Uterus (tissue), 3 donors: ENCODE measurements at regions not wholly inside any gene's neighbourhood (a gene's known extent, or its start where the extent isn't known, plus 50 kb on each side); places are given as distances from the start of the nearest gene placed in this dataset.

Experiments used
- DNase-seq, 2 donors: peaks; one replicate each; pipeline ENCODE4 v3.0.0-alpha.2; 2019 to 2020
- H3K27ac ChIP-seq, 2 donors: fragments of 200-600 bp; sonication (generic); 1 replicate in 1 of 2; 2 replicates in 1 of 2; pipeline ENCODE4 v1.5.1; 2016 to 2018
- H3K27me3 ChIP-seq, 2 donors: fragments of 200-600 bp; sonication (generic); one replicate each; pipeline ENCODE4 v1.5.1; 2018 to 2019; ENCODE audit warnings: control low read depth in 1 of 2
- H3K36me3 ChIP-seq, 2 donors: fragments of 200-600 bp; sonication (generic); one replicate each; pipeline ENCODE4 v1.5.1; 2019; ENCODE audit warnings: control low read depth in 1 of 2
- H3K4me1 ChIP-seq, 2 donors: fragments of 200-600 bp; sonication (generic); one replicate each; pipeline ENCODE4 v1.5.1; 2018 to 2019; ENCODE audit warnings: control low read depth in 1 of 2
- H3K4me3 ChIP-seq, 2 donors: fragments of 200-600 bp; sonication (generic); 1 replicate in 1 of 2; 2 replicates in 1 of 2; pipeline ENCODE4 v1.5.1; 2018 to 2019; ENCODE audit warnings: mild to moderate bottlenecking in 1 of 2
- H3K9me3 ChIP-seq, 2 donors: fragments of 200-600 bp; sonication (generic); one replicate each; pipeline ENCODE4 v1.5.1; 2019; ENCODE audit warnings: control low read depth in 1 of 2
- CTCF ChIP-seq, 4 experiments: fragments of 200-600 bp in 2 of 4; fragments of 450-650 bp in 2 of 4; sonication (generic) in 2 of 4; IDR thresholded peaks; one replicate each; pipeline ENCODE4 v1.5.1; 2016 to 2019; ENCODE audit warnings: antibody characterized with exemption in 4 of 4, mild to moderate bottlenecking in 2 of 4, moderate library complexity in 1 of 4
- POLR2A ChIP-seq, 2 donors: fragments of 450-650 bp; IDR thresholded peaks; one replicate each; pipeline ENCODE4 v1.6.1; 2016; ENCODE audit warnings: antibody characterized with exemption in 2 of 2, mild to moderate bottlenecking in 1 of 2, moderate library complexity in 1 of 2
- intact Hi-C: fragments of 100-400 bp; cut with DNase I; formaldehyde crosslinking; loops from one replicate; pipeline ENCODE4 v1.15.1; 2023; ENCODE audit warnings: low total_unique reads
- donor health status: DM: yes; HTN: yes; CAD: no.

GRCh38 chr15:98169551-98169950, 209.0 kb downstream of the ARRDC4 start:
- intact Hi-C loops: no loop called here
- Histone ChIP-seq H3K4me1 (no peaks in the 10 kb centered on the region), H3K27me3 (no peaks in the 10 kb centered on the region), H3K4me3 (no peak overlapping the region), H3K9me3 (no peaks in the 10 kb centered on the region), H3K36me3 (no peaks in the 10 kb centered on the region), H3K27ac (no peak overlapping the region)
- no peak for TF ChIP-seq POLR2A (IDR thresholded peaks at IDR 0.05)
- TF ChIP-seq CTCF (IDR thresholded peaks at IDR 0.05): no peak
- no peak for DNase-seq

- Histone ChIP-seq H3K27ac (no peak overlapping the region), H3K4me3 (no peak overlapping the region), H3K9me3 (no peaks in the 10 kb centered on the region), H3K36me3 (no peaks in the 10 kb centered on the region), H3K4me1 (no peaks in the 10 kb centered on the region), H3K27me3 (no peaks in the 10 kb centered on the region)
- no peak for TF ChIP-seq POLR2A (IDR thresholded peaks at IDR 0.05)
- no peak for TF ChIP-seq CTCF (IDR thresholded peaks at IDR 0.05)
- intact Hi-C loops: no loop called here
- no peak for DNase-seq
These were observed 213.8 kb downstream of the ARRDC4 start for GRCh38 chr15:98174286-98174685.

- H3K9me3 ChIP-seq: no peaks in the 10 kb centered on the region
- TF ChIP-seq POLR2A (IDR thresholded peaks at IDR 0.05): no peak
- no peak for TF ChIP-seq CTCF (IDR thresholded peaks at IDR 0.05)
- intact Hi-C loops: no loop called here
- H3K36me3 ChIP-seq: no peaks in the 10 kb centered on the region
- no peaks in the 10 kb centered on the region for H3K27me3 ChIP-seq
- H3K27ac ChIP-seq: no peak overlapping the region
- DNase-seq: no peak
- H3K4me3 ChIP-seq: no peak overlapping the region
- no peaks in the 10 kb centered on the region for H3K4me1 ChIP-seq
These were observed 214.3 kb downstream of the ARRDC4 start for GRCh38 chr15:98174841-98175240.

- peak; percentile 26 to 34 for DNase-seq
These were observed 217.6 kb downstream of the ARRDC4 start for GRCh38 chr15:98177966-98178592.

GRCh38 chr15:98178861-98179260, 218.4 kb downstream of the ARRDC4 start:
- Histone ChIP-seq H3K36me3 (no peaks in the 10 kb centered on the region), H3K4me1 (no peaks in the 10 kb centered on the region), H3K9me3 (no peaks in the 10 kb centered on the region), H3K4me3 (no peak overlapping the region), H3K27ac (no peak overlapping the region), H3K27me3 (no peaks in the 10 kb centered on the region)
- intact Hi-C loops: no loop called here
- DNase-seq: no peak
- TF ChIP-seq CTCF (IDR thresholded peaks at IDR 0.05) (no peak), POLR2A (IDR thresholded peaks at IDR 0.05) (no peak)

More at GRCh38 chr15:98177966-98178592, 217.6 kb downstream of the ARRDC4 start:
- peak; percentile 69 to 86 (median 76) for TF ChIP-seq CTCF (IDR thresholded peaks at IDR 0.05)
- TF ChIP-seq POLR2A (IDR thresholded peaks at IDR 0.05): no peak
- no peak overlapping the region for H3K4me3 ChIP-seq
- intact Hi-C loops: no loop called here
- H3K36me3 ChIP-seq: no peaks in the 10 kb centered on the region
- H3K27me3 ChIP-seq: no peaks in the 10 kb centered on the region
- no peaks in the 10 kb centered on the region for H3K4me1 ChIP-seq
- no peaks in the 10 kb centered on the region for H3K9me3 ChIP-seq
- no peak overlapping the region for H3K27ac ChIP-seq
